ENCODE measurements at regions not wholly inside any gene's neighbourhood (a gene's known extent, or its start where the extent isn't known, plus 50 kb on each side); places are given as distances from the start of the nearest gene placed in this dataset.

DNA sequence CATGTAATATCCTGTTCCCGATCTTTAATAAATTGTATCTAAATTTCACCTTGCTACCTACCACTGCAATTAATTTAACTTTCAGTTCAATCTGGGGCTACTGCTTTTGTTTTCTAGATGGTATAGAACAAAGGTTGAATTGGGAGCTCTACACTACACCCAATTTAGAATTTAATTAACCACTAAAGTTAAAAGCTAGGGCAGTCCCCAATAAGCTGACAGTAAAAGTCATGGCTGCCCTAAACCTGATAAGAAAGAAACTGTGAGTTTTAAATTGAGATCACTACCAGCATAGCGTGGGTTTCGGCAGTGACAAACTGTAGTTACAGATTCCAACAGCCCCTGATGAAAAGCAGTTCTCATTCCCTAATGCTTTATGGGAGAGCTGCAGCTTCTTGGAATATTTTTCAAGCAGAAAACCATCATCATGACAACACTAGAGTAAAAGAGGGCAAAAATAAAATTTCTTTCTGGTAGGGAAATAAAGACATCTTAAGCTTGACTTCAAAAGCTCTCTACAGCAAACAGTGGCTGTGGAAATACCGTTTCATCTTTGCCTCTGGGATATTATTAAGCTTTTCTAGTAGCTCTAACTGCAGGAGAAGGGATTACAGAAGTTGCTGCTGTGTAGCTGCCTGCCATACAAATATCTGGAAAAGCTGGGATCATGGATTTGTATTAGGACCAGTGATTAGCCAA, 1372.1 kb downstream of the EPHA7 start:
- DNase-seq, result no peak

DNA sequence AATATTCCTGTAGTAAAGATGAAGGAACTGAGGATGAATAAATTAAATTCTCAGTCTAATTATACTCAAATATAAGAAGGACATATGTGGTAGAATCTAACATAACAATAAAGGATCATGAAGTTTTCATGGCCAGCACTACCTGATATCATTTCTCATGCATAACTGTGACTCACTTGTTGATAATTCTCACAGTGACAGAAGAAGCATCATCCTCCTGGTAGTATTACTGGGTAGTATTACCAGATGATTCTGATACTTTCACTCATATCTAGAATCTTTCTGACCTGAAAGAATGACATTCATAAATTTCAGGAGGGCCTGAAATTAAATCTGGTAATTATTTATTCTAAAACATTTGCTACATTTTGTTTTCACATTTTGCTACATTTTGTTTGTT, 1375.0 kb downstream of the EPHA7 start:
- no peak for DNase-seq

DNA sequence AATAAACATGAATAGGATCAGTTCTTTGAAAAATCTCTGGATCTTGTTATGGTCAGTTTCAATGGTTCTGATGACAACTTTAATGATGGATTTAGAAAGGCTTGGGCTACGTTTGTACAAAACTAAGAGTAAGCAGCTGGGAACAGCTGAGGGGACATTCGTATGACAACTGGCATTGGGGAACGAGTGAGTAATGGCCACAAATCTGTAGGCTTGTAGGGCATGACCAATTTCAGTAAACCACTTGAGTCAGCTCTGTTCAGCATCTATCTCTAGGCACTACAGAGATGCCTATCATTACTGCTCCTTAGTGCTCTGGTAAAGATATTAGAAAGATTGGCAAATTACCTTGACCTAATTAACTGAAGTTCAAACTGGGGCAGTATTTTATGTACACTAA, 1375.6 kb downstream of the EPHA7 start:
- DNase-seq, result no peak

DNA sequence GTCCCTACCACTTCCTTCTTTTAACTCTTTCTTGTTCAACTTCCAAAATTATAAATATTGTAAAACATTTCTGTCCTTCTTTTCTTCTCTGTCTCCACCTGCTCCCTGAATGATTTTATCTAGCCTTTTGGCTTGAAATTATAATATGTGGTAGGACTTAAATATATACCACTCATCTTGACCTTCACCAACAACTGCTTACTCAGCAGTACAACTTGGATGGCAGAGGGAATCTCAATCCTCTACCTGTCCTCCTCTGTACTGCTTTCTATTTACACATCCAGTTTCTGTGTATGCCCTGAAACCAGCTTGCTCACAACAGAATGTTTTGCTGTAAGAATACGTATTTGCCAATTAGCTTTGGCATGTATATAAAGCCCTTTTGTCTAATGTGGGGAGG, 1392.5 kb downstream of the EPHA7 start:
- DNase-seq, result no peak

GRCh38 chr6:92024881-92025280, 1394.5 kb downstream of the EPHA7 start:
- no peak for DNase-seq

- no peak for DNase-seq
These were observed 1395.2 kb downstream of the EPHA7 start for GRCh38 chr6:92024110-92024509.

GRCh38 chr6:92023410-92023966, 1395.9 kb downstream of the EPHA7 start:
- no peak for DNase-seq

- no peak for DNase-seq
These were observed 1407.6 kb downstream of the EPHA7 start for GRCh38 chr6:92011681-92012245.

- no peak for DNase-seq
These were observed 1410.4 kb downstream of the EPHA7 start for GRCh38 chr6:92008757-92009502.

DNA sequence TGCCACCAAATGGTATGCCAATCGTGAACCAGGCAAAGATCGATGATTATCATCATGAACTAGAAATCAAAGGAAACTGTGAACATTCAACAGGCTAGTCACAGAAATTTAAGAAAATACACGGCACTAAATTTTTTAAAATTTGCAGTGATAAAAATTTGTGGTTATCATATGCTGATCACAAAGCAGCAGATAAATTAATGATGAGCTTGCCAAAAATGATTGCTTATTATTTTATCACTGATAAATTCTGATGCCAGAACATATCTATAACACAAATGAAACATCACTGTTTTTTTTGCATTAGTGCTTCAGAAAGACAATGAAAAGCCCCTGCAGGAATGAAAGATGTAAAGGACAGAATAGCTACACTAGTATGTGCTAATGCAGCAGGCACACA, 1413.2 kb upstream of the MAP3K7 start:
- DNase-seq, result no peak

GRCh38 chr6:91994787-91995186, 1407.9 kb upstream of the MAP3K7 start:
- DNase-seq, result no peak

DNA sequence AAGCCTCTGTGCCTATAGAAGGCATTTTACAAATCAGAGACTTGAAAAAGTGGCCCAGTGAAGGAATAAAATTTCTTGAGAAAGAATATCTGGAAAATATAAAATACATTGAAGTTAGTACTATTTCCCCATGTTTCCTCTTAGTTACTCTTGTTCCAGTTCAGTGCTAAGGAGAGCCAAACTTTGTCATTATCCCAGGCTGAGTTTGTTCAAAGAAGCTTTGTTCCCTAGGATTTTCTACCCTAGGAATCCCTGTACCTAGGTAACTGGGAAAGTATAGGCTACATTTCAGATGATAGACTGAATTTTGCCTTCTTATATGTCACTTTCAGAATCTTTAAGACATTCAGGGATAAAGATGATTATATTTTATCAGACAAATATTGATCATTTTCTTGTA, 1395.7 kb upstream of the MAP3K7 start:
- DNase-seq, result no peak

DNA sequence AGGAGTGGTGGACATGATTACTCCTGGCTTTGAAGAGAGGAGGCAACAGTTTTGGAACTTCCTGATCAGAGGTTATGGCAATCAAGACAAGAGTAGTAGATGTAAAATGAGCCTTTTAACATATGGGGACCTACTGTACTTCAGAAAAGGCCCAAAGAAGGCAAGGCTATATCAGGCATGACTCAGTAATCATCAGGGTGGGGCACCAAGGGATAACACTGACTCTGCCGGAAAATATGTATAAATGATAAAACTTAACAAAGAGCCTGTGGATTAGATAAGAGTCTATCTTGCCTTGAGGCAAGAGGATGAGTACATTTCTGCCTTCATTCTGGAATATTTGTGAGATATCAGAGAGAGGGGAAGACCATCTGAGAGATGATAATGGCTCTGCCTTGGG, 1389.9 kb upstream of the MAP3K7 start:
- DNase-seq, result no peak

DNA sequence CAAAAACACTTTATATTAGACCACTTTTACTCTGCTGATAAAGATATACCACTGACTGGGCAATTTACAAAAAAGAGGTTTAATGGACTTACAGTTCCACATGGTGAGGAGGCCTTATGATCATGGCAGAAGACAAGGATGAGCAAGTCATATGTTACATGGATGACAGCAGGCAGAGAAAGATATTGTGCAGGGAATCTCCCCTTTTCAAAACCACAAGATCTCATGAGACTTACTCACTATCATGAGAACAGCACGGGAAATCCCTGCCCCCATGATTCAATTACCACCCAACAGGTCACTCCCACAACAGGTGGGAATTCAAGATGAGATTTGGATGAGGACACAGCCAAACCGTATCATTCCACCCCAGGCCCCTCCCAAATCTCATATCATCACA, 1383.8 kb upstream of the MAP3K7 start:
- DNase-seq, result no peak

DNA sequence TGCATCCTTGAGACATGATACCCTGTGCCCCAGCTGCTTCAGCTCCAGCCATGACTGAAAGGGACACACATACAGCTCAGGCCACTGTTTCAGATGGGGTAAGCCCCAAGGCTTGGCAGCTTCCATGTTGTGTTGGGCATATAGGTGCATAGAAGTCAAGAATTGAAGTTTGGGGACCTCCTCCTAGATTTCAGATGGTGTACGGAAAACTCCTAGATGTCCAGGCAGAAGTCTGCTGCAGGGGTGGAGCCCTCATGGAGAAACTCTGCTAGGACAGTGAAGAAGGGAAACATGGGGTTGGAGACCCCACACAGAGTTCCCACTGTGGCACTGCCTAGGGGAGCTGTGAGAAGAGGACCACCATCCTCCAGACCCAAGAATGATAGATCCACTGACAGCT, 1379.0 kb upstream of the MAP3K7 start:
- DNase-seq, result no peak

DNA sequence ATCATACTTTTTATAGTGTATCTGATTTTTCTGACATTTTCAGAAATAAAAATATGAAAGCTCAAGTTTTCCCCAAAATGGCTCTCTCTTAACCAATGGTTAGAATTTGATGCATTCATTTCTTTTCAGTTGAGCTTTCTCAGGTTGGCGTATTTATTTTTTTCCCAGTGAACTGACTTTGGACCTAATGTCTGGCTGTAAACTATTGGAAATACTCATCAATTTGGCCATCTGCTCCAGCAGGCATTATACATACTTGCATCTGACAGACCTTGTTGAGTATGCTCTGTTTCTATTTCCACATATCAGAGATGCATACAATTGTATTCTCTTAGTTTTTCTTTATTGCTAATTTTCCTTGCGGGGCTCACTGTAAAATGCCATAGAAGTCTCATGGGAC, 1374.8 kb upstream of the MAP3K7 start:
- DNase-seq, result no peak

- no peak for DNase-seq
These were observed 1374.4 kb upstream of the MAP3K7 start for GRCh38 chr6:91961236-91961635.

DNA sequence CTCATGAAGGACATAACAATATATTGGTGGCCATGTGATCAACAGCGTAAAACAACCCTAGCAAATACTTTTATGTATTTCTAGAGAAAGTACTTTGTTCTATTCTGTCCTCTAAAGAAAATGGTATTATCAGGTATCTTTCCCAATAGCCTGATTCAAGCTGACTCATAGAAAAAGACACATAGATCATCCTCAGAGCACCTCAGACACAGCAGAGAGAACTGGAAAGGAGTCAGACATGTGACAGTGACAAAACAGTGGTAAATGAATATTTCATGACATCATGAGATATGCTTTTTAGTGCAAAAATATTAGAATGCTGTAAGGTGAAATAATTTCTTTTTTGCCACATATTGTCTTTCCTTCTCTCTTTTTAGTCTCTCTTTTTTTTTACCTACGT, 1355.0 kb upstream of the MAP3K7 start:
- no peak for DNase-seq

- no peak for DNase-seq
These were observed 1353.9 kb upstream of the MAP3K7 start for GRCh38 chr6:91940801-91941200.

DNA sequence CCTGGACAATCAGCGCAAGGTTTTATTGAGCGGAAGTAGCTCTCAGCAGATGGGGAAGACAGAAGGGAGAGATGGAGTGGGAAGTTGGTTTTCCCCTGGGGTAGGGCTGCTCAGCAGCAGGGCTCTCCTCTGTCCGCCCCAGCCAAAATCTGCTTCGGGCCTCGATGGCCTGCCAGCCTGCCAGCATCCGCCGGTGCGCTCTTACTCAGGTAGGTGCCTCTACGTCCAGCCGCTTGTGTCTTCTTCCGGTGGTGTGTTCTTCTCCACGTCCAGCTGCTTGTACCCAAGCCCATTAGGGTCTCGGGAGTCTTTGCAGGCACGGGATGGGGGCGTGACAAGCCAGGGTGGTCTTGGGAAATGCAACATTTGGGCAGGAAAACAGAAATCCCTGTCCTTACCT, 1340.0 kb upstream of the MAP3K7 start:
- no peak for DNase-seq

GRCh38 chr6:91926361-91926760, 1339.5 kb upstream of the MAP3K7 start:
- DNase-seq, result no peak

DNA sequence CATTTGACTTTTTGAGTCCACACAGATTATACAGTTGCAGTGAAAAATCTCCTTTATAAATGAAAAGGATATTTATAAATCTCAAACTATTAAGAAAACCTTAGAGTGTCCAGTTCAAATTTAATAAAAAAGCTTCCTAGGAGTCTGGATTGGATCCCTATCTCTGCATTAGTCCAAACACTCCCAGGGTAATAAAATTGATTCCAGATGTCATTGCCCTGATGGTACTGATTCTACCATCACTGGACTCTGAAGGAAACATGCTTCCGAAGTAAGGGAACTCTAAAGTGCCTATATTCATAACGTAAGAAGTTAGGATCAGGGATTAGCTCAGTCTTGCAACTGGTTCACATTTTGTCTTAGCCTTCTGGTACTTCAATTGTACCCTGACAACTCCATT, 1325.1 kb upstream of the MAP3K7 start:
- no peak for DNase-seq

DNA sequence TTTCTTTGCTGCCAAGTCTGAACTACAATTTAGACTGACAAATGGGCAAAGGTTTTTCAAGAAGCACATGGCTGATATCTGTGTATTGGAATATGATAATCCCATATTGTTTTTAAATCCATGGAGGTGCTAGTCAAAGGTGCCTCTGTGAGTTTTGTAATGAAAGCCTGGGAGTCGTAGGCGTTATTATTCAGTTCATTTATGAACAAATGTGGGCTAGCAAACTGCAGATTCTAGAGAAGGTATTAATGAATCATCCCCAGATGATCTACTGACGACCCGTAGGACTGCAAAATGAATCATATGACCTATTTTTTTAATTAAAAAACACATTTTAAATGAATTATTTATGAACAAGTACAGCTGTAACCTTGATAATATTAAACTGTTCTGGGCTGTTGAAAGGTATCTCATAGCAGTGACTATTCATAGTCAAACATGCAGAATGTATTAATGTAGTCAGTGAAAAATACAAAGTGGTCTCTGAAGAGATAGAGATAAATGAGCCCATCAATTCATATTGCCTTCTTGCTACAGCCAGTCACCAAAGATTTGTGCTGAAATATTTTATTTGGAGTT, 1317.8 kb upstream of the MAP3K7 start:
- DNase-seq, result no peak

Measured in renal pelvis (tissue), 1 donor.